Trophoblast cell (in vitro differentiated cells and primary cell): ENCODE measurements at regions not wholly inside any gene's neighbourhood (a gene's known extent, or its start where the extent isn't known, plus 50 kb on each side); places are given as distances from the start of the nearest gene placed in this dataset.

ENCODE experiments used
- DNase-seq, 2 donors: peaks; one replicate each; pipeline ENCODE4 v3.0.0-alpha.2; 2016
- H2AFZ ChIP-seq: 2 replicates; pipeline ENCODE4 v1.6.1; 2013; ENCODE audit warnings: low read length, moderate library complexity, mild to moderate bottlenecking; ENCODE audit not compliant: insufficient read depth, poor library complexity
- H2AK5ac ChIP-seq: 2 replicates; pipeline ENCODE4 v1.6.1; 2013; ENCODE audit warnings: mild to moderate bottlenecking, low read length
- H2BK120ac ChIP-seq: 2 replicates; pipeline ENCODE4 v1.6.1; 2013; ENCODE audit warnings: low read length, mild to moderate bottlenecking, moderate library complexity; ENCODE audit not compliant: insufficient read depth, poor library complexity
- H2BK12ac ChIP-seq: 2 replicates; pipeline ENCODE4 v1.6.1; 2013; ENCODE audit warnings: mild to moderate bottlenecking, low read length, moderate library complexity
- H2BK5ac ChIP-seq: 2 replicates; pipeline ENCODE4 v1.6.1; 2013; ENCODE audit warnings: low read length, low read depth, moderate library complexity, mild to moderate bottlenecking; ENCODE audit not compliant: poor library complexity
- H3K14ac ChIP-seq: 2 replicates; pipeline ENCODE4 v1.6.1; 2013; ENCODE audit warnings: mild to moderate bottlenecking, low read length
- H3K18ac ChIP-seq: 2 replicates; pipeline ENCODE4 v1.6.1; 2013; ENCODE audit warnings: mild to moderate bottlenecking, low read length
- H3K23ac ChIP-seq: 2 replicates; pipeline ENCODE4 v1.6.1; 2013; ENCODE audit warnings: low read length
- H3K27ac ChIP-seq: 2 replicates; pipeline ENCODE4 v1.5.1; 2013; ENCODE audit warnings: low read depth, mild to moderate bottlenecking, inconsistent platforms, low read length, moderate library complexity
- H3K27me3 ChIP-seq: 2 replicates; pipeline ENCODE4 v1.6.1; 2013; ENCODE audit warnings: inconsistent platforms, mild to moderate bottlenecking, low read length, moderate library complexity; ENCODE audit not compliant: insufficient read depth
- H3K36me3 ChIP-seq, 2 experiments: 1 replicate in 1 of 2; 2 replicates in 1 of 2; pipeline ENCODE4 v1.6.1; 2013; ENCODE audit warnings: low read length in 2 of 2, mild to moderate bottlenecking in 2 of 2, moderate library complexity in 1 of 2; ENCODE audit not compliant: insufficient read depth in 2 of 2, control insufficient read depth in 1 of 2
- H3K4ac ChIP-seq: 2 replicates; pipeline ENCODE4 v1.6.1; 2013; ENCODE audit warnings: low read depth, mild to moderate bottlenecking, low read length, moderate library complexity
- H3K4me1 ChIP-seq, 2 experiments: 1 replicate in 1 of 2; 2 replicates in 1 of 2; pipeline ENCODE4 v1.6.1; 2013; ENCODE audit warnings: low read length in 2 of 2, mild to moderate bottlenecking in 2 of 2, moderate library complexity in 1 of 2; ENCODE audit not compliant: insufficient read depth in 2 of 2, control insufficient read depth in 1 of 2
- H3K4me2 ChIP-seq: 2 replicates; pipeline ENCODE4 v1.6.1; 2013; ENCODE audit warnings: inconsistent platforms, mild to moderate bottlenecking, low read length, moderate library complexity
- H3K4me3 ChIP-seq: 2 replicates; pipeline ENCODE4 v1.5.1; 2013; ENCODE audit warnings: mild to moderate bottlenecking, low read depth, low read length, inconsistent platforms
- H3K79me1 ChIP-seq: one replicate; pipeline ENCODE4 v1.6.1; 2013; ENCODE audit warnings: low read length
- H3K79me2 ChIP-seq: 2 replicates; pipeline ENCODE4 v1.6.1; 2013; ENCODE audit warnings: low read length, mild to moderate bottlenecking; ENCODE audit not compliant: control insufficient read depth, insufficient read depth, poor library complexity
- H3K9ac ChIP-seq: 2 replicates; pipeline ENCODE4 v1.6.1; 2013; ENCODE audit warnings: mild to moderate bottlenecking, low read length
- H3K9me3 ChIP-seq: 2 replicates; pipeline ENCODE4 v1.6.1; 2013; ENCODE audit warnings: low read depth, mild to moderate bottlenecking, control low read depth, inconsistent platforms, low read length; ENCODE audit not compliant: insufficient read depth
- H4K12ac ChIP-seq: 2 replicates; pipeline ENCODE4 v1.6.1; 2013; ENCODE audit warnings: low read depth, mild to moderate bottlenecking, low read length, moderate library complexity
- H4K8ac ChIP-seq: 2 replicates; pipeline ENCODE4 v1.6.1; 2013; ENCODE audit warnings: low read depth, mild to moderate bottlenecking, low read length, moderate library complexity
- H4K91ac ChIP-seq: one replicate; pipeline ENCODE4 v1.6.1; 2013; ENCODE audit warnings: low read depth, mild to moderate bottlenecking, low read length, moderate library complexity
- WGBS: extraction: QIAGEN DNeasy Blood & Tissue Kit; methylation state at CpG from one replicate; pipeline ENCODE4 v1.1.7; 2013; ENCODE audit warnings: missing lambda C conversion rate; ENCODE audit not compliant: insufficient read length, insufficient coverage; ENCODE audit errors: extremely low coverage; 5-methylcytosine and 5-hydroxymethylcytosine counted together

DNA sequence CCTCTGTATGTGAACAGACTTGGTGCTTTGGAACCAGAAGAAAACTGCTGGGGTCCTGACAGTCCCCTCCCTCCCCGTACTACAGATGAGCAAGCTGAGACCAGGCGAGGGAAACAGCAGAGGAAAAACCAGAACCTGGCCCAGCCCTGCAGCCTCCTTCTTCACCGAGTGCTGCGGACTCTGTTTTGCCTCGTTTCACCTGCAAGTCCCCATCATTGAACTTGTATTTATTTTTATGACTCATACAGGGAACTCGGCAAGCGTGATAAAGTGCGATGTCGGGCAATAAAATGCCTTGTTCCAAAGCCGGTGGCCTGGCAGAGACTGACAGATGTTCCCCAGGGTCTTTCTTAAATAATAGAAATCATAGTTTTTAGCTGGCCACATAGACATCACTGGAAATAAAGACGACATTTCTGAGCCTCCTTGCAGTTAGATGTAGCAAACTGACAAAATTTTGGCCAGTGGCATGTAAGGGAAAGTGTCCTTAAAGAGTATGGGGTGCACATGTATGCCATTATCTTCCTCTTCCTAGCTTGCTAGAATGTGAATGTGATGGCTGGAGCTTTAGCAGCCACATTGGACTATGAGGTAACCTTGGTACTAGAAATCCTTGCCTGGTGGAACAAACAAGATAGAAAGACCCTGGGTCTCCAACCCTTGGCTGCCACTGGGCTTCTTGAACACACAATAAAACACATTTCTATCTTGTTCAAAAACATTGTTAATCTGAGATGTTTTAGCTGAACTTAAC lies 128.6 kb downstream of the IRF8 start:
- Histone ChIP-seq H2BK12ac (no peak overlapping the region), H3K4ac (no peak overlapping the region), H3K4me3 (no peak overlapping the region), H4K8ac (no peak overlapping the region), H3K18ac (no peak overlapping the region), H4K91ac (no peak overlapping the region), H3K14ac (no peak overlapping the region), H4K12ac (no peak overlapping the region), H3K79me2 (no peaks in the 10 kb centered on the region), H3K27ac (no peak overlapping the region), H2BK120ac (no peak overlapping the region), H3K36me3 (no peaks in the 10 kb centered on the region), H3K4me1 (no peaks in the 10 kb centered on the region), H2AFZ (no peak overlapping the region), H3K9me3 (peaks cover 11% of the 10 kb centered on the region), H3K79me1 (no peaks in the 10 kb centered on the region), H3K4me2 (no peak overlapping the region), H3K27me3 (no peaks in the 10 kb centered on the region), H2AK5ac (no peak overlapping the region), H3K23ac (no peak overlapping the region), H3K9ac (no peak overlapping the region), H2BK5ac (no peak overlapping the region)
- WGBS = no CpG with 5 or more reads among the region's 11 CpGs
- no peak for DNase-seq

DNA sequence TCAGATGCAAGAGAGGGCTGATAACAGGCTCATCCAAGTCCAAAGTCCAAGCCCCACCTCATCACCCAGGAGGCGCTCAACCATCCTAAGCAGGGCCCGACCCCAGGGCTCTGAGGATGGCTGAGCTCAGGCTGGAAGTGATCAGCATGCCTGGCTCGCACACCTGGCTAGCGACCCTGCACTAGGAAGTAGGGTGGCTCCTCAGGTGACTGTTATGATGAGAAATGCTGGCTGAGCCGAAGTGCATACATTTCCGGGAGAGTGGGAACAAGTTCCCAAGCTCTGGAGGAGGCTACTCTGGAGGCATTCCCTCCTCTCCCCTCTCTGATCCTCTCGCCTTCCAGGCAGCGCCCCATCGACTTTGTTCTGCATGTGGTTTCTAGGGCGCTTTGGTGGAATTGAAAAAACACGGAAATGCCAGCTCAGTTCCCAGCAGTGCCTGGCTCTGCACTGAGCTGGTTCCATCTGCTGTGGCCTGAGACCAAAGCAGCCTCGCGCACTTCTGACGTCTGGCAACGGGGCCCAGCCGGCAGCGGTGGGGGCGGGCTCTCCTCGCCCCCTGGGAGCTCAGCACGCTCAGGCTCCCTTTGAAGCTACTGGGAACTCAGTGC lies 130.3 kb downstream of the IRF8 start:
- Histone ChIP-seq H2AK5ac (no peak overlapping the region), H3K4me2 (no peak overlapping the region), H3K9me3 (peaks cover 9% of the 10 kb centered on the region), H3K4ac (no peak overlapping the region), H3K23ac (no peak overlapping the region), H3K18ac (no peak overlapping the region), H2AFZ (no peak overlapping the region), H3K79me1 (no peaks in the 10 kb centered on the region), H3K4me1 (no peaks in the 10 kb centered on the region), H3K36me3 (no peaks in the 10 kb centered on the region), H3K9ac (no peak overlapping the region), H3K14ac (no peak overlapping the region), H4K12ac (no peak overlapping the region), H3K4me3 (no peak overlapping the region), H3K27me3 (no peaks in the 10 kb centered on the region), H3K79me2 (no peaks in the 10 kb centered on the region), H4K8ac (no peak overlapping the region), H4K91ac (no peak overlapping the region), H2BK5ac (no peak overlapping the region), H2BK120ac (no peak overlapping the region), H2BK12ac (no peak overlapping the region), H3K27ac (no peak overlapping the region)
- no CpG with 5 or more reads among the region's 20 CpGs for WGBS
- DNase-seq = no peak

DNA sequence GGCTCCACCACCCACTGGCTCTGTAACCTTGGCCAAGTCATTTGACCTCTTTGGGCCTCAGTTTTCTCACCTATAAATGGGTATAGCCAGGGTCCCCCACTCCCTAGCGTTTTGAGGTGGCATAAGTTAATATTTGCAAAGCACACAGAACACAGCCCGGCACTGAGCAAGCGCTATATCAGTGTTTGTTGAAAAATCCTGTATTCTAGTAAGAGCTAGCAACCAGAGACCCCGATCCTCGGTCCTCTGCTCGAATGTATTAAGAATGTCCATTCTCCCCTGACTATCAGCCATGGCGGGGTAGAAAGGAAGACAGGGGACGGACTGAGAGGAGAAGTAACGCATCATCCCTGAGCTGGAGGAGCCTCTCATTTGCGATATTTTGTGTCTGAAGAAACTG lies 131.2 kb downstream of the IRF8 start:
- H4K8ac ChIP-seq = no peak overlapping the region
- H3K18ac ChIP-seq = no peak overlapping the region
- H3K4me3 ChIP-seq = no peak overlapping the region
- H2BK12ac ChIP-seq = no peak overlapping the region
- no peak overlapping the region for H2AFZ ChIP-seq
- no peak overlapping the region for H3K14ac ChIP-seq
- no peak overlapping the region for H3K27ac ChIP-seq
- no peaks in the 10 kb centered on the region for H3K4me1 ChIP-seq
- no peaks in the 10 kb centered on the region for H3K79me2 ChIP-seq
- H3K4me2 ChIP-seq = no peak overlapping the region
- no peak overlapping the region for H3K4ac ChIP-seq
- no peak overlapping the region for H2BK5ac ChIP-seq
- H4K91ac ChIP-seq = no peak overlapping the region
- H2BK120ac ChIP-seq = no peak overlapping the region
- DNase-seq = no peak
- H3K36me3 ChIP-seq = no peaks in the 10 kb centered on the region
- no peak overlapping the region for H3K9ac ChIP-seq
- peaks cover 4% of the 10 kb centered on the region for H3K9me3 ChIP-seq
- no peaks in the 10 kb centered on the region for H3K27me3 ChIP-seq
- no CpG with 5 or more reads among the region's 10 CpGs for WGBS
- H2AK5ac ChIP-seq = no peak overlapping the region
- no peak overlapping the region for H3K23ac ChIP-seq
- no peaks in the 10 kb centered on the region for H3K79me1 ChIP-seq
- no peak overlapping the region for H4K12ac ChIP-seq

DNA sequence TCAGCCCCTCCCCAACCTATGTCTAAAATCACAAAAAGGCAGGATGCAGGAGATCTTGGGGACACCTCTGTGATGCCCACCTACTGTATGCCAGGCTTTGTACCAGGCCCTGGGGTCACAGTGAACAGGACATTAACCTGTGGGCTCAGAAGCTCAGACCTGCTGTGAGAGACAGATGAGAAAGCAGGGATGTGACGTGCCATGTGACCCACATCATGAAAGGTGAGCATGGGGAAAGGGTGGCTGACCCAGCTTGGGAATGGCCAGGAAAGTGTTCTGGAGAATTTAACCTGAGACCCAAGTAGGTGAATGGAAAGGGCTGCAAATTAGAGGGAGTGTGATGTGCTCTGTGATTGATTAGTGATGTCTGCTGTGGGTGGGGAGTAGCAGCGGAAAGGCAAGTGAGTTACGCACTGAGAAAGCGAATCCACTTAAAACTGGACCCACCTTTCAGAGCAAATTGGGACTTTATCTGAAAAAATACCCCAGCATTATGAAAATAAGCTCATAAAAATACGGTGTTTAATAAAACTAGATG lies 132.2 kb downstream of the IRF8 start:
- H3K79me2 ChIP-seq = no peaks in the 10 kb centered on the region
- H3K23ac ChIP-seq = no peak overlapping the region
- WGBS = no CpG with 5 or more reads among the region's 5 CpGs
- H3K27ac ChIP-seq = no peak overlapping the region
- no peak overlapping the region for H4K8ac ChIP-seq
- H3K4me3 ChIP-seq = no peak overlapping the region
- DNase-seq = no peak
- no peaks in the 10 kb centered on the region for H3K27me3 ChIP-seq
- no peak overlapping the region for H3K4me2 ChIP-seq
- no peak overlapping the region for H2BK5ac ChIP-seq
- no peak overlapping the region for H2BK120ac ChIP-seq
- no peak overlapping the region for H3K9ac ChIP-seq
- H4K91ac ChIP-seq = no peak overlapping the region
- H2AK5ac ChIP-seq = no peak overlapping the region
- H3K4ac ChIP-seq = no peak overlapping the region
- no peaks in the 10 kb centered on the region for H3K4me1 ChIP-seq
- H3K79me1 ChIP-seq = no peaks in the 10 kb centered on the region
- no peak overlapping the region for H3K18ac ChIP-seq
- no peak overlapping the region for H2AFZ ChIP-seq
- no peak overlapping the region for H4K12ac ChIP-seq
- H2BK12ac ChIP-seq = no peak overlapping the region
- H3K9me3 ChIP-seq = peaks cover 1% of the 10 kb centered on the region
- no peaks in the 10 kb centered on the region for H3K36me3 ChIP-seq
- no peak overlapping the region for H3K14ac ChIP-seq
